NOMO-1 (cell line): ENCODE measurements at regions not wholly inside any gene's neighbourhood (a gene's known extent, or its start where the extent isn't known, plus 50 kb on each side); places are given as distances from the start of the nearest gene placed in this dataset.

ENCODE experiments used
- DNase-seq, 2 experiments: peaks; one replicate each; lab custom pipeline; 2025; ENCODE audit not compliant: unreplicated experiment in 2 of 2; lab: John Stamatoyannopoulos, UW

- no peak for DNase-seq
These were observed 63.2 kb upstream of the TOP3B start for GRCh38 chr22:22045571-22046335.

- no peak for DNase-seq
These were observed 61.6 kb upstream of the TOP3B start for GRCh38 chr22:22044153-22044552.

DNA sequence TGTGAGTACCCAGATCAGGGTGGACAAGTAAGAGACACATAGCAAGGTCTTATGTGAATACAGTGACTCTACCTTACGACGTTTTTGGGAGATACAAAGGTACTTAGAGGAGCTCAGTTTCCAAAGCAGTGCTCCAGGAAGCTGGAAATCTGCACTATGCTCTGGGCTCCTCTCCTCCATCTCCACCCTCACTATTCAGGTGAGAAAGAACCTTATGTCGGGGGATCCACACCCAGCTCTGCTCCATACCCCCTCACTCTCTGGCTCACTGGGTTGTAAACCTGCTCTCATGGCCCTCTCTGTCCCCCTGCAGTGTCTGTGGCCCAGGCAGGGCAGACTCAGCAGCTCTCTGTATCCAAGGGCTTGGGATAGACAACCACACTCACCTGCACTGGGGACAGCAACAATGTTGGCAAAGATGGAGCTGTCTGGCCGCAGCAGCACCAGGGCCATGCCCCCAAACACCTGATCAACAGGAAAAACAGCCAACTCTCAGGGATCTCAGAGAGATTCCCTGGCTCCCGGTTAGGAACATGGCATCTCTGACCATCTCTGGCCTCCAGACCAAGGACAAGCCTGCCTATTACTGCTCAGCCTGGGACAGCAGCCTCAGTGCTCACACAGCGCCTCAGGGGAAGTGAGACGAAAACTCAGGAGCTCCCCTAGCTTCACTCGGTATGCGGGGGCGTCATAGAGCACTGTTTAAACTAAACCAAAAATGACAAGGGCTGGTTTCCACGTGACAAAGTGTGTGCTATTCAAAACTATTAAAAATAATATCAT lies 60.9 kb upstream of the TOP3B start:
- DNase-seq, result no peak

DNA sequence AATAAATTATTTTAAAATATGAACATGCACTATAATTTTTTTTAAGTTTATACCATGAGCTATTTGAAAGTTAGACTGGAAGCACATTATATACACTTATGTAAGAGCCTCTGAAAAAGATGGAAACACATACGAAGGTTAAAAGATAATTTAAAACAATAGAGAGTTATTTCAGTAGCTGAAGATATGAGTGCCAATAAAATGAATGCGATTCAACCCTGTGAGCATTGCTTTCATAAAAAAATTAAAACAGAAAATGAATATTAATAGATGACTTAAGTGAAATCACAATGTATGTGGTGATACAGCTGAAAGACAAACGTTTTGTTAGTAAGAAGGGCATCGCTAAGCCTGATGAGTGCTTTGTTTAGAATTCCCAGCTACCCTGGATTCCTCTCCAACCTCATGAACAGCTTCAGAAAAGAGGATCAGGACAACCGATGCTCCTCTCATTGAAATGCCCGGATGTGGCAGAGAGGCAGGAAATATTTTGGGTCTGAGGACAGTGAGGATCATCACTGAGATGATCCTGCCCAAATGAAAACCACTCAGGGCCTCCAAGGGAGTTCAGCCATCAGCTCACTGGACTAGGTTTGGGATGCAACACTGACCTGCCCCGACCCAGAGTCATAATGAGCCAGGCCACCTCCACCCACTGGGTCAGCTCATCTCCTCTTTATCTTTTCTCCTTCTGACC lies 60.2 kb upstream of the TOP3B start:
- no peak for DNase-seq

- no peak for DNase-seq
These were observed 59.4 kb upstream of the TOP3B start for GRCh38 chr22:22042009-22042408.

- no peak for DNase-seq
These were observed 58.3 kb upstream of the TOP3B start for GRCh38 chr22:22040908-22041307.

- no peak for DNase-seq
These were observed 57.9 kb upstream of the TOP3B start for GRCh38 chr22:22040472-22040871.

DNA sequence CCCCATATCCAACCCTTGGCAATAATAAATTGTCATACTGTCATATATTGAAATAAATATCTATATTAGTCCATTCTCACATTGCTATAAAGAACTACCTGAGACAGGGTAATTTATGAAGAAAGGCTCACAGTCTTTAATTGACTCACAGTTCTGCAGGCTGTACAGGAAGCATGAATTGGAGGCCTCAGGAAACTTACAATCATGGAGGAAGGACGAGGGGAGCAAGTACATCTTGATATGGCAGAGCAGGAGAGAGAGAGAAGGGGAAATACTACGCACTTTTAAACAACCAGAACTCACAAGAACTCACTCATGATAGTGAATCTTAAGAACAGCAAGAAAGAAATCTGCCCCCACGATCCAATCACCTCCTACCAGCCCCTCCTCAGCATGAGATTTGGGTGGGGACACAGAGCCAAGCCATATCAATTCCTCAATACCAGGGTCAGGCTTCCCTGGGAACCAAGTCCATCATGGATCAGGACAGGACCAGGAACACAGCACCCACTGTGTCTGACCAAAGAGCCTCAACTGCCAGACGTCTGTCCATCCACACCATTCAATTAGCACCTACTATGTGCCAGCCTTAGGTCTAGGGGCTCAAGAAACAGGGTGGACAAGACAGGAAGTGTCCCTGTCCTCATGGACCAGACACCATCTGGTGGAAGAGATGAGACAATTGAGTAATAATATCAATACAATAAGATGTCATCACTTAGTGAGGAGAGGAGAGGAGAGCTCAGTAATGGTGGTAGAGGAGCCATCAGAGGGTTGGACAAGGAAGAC lies 56.9 kb upstream of the TOP3B start:
- DNase-seq, result no peak

DNA sequence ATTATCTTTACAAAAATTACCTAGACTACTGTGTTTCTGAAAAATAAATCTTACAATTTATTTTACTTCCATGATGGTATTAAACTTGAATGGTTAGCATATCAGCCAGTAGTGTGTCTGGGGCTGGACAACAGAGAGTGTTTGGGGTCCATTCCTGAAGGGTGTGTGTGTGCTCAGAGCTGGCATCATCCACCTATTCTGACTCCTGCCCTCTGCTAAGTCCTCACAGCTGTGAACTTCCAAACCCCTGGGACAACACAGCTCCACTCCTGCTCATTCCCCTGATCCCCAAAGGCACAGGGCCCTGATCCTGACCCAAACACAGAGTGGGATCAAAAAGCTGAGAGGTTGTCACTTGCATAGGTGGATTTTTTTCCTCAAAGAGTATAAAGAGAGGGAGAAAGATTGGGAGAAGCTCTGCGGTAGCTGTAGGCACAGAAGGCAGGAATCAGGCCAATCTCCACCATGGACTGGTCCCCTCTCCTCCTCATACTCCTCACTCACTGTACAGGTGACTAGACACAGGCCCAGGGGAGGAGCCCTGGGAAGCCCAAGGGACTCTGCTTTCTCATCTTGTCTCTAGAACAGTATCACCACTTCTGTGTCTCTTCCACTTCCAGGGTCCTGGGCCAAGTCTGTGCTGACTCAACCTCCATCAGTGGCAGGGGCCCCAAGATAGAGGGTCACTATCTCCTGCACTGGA lies 55.7 kb upstream of the TOP3B start:
- no peak for DNase-seq

DNA sequence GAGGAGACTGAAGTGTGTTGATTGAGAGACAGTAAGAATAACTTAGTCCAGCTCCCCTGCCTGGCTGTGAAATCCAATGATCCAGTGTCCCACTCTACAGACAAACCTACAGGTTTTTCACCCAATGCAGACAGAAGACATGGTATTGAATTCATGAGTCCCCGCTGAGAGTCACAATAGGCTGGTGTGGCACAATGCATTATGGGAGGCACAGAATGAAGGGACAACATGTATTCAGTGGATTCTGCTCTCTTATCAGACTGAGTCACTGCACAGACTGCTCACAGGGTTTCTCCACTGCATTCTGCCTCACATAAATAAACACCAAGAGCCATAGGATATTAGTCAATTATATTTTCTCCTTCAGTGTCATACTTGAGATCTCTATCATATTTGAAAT lies 55.2 kb upstream of the TOP3B start:
- DNase-seq, result no peak

GRCh38 chr22:22037229-22037628 lies 54.6 kb upstream of the TOP3B start:
- DNase-seq, result no peak

DNA sequence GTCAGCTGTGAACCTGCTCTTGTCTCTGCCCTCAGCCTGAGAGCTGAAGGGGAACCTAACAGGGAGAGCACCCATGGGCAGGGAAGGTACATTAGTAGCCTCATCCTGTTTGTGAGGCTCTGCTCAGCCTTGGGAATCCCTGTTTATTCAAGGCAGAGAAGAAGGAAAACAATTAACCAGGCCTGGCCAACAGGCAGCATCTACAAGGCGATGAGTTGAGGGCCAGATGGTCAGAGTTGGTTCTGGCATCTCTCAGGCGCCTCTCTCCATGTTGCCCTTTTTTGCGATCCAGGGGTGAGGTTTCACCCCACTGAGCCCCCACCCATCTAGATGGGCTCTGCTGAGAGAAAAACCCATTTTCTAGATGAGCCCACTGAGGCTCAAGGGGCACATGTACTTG lies 54.0 kb upstream of the TOP3B start:
- DNase-seq, result no peak

GRCh38 chr22:22035771-22036314 lies 53.3 kb upstream of the TOP3B start:
- DNase-seq, result no peak

GRCh38 chr22:22035203-22035602 lies 52.6 kb upstream of the TOP3B start:
- DNase-seq, result no peak

GRCh38 chr22:22034469-22035132 lies 52.0 kb upstream of the TOP3B start:
- no peak for DNase-seq

DNA sequence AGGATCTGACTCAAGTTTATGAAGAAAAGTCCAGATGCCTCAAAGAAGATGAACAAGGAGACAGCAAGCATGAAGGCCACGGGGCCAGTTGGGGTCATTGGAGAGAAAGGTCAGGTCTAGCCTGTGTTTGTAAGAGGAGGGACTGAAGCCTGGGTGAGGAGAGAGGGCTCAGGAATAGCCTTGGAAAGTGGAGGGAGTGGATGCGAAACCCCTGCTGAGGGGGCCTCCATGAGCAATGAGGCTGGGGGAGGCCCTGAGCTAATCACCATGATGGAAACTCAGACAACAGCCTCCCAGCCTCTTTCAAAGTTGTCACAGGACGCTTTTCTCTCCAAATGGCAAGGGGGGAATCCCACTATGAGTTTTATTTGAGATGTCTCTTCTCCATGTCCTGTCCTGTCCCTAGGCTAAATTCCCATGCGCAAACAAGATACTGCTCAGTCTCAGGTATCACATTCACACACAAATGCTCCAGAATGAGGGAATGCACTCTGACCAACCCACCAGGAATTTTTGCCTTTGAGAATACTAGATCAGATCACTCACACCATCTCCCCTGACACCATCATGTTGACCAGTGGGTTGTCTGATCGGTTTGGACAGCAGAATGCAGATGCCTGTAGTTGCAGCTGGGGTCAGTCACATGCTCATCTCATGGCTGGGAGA lies 51.3 kb upstream of the TOP3B start:
- no peak for DNase-seq

- no peak for DNase-seq
These were observed 50.6 kb upstream of the TOP3B start for GRCh38 chr22:22032906-22033802.
